ENCODE measurements at regions not wholly inside any gene's neighbourhood (a gene's known extent, or its start where the extent isn't known, plus 50 kb on each side); places are given as distances from the start of the nearest gene placed in this dataset.

- no peak for TF ChIP-seq CTCF (IDR thresholded peaks at IDR 0.05)
- no peak for TF ChIP-seq EMX1 (CRISPR knock-in tag; IDR thresholded peaks at IDR 0.05)
- TF ChIP-seq ZNF138 (CRISPR knock-in tag; conservative IDR thresholded peaks at IDR 0.05), result no peak
- TF ChIP-seq ATF2 (CRISPR knock-in tag; IDR thresholded peaks at IDR 0.05; ENCODE audit: borderline replicate concordance, low read depth), result no peak
- TF ChIP-seq JUN (CRISPR knock-in tag; IDR thresholded peaks at IDR 0.05), result no peak
Observed at GRCh38 chr20:40441771-40442170, 247.3 kb downstream of the MAFB start.

All from WTC11 (cell line).